ENCODE measurements at regions not wholly inside any gene's neighbourhood (a gene's known extent, or its start where the extent isn't known, plus 50 kb on each side); places are given as distances from the start of the nearest gene placed in this dataset.

DNA sequence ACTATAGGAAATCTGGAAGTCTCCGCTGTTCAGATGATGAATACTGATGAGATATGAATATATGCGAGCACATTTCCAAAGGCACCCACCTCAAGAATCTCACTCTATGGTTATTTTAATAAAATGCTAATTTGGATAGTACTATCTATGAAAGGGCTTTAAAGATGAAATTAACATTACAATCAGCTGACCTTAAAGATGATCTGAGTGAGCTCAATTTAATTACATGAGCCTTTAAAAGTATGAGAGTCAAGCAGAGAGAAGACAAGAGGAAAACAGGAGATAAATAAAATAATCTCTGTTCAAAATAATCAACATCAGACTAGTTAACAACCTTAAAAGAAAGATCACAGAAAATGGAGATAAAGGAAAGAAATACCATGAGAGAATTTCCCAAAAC, 474.1 kb upstream of the TUSC1 start:
- TF ChIP-seq POLR2A (IDR thresholded peaks at IDR 0.05), result no peak
- TF ChIP-seq, protein P1, sequence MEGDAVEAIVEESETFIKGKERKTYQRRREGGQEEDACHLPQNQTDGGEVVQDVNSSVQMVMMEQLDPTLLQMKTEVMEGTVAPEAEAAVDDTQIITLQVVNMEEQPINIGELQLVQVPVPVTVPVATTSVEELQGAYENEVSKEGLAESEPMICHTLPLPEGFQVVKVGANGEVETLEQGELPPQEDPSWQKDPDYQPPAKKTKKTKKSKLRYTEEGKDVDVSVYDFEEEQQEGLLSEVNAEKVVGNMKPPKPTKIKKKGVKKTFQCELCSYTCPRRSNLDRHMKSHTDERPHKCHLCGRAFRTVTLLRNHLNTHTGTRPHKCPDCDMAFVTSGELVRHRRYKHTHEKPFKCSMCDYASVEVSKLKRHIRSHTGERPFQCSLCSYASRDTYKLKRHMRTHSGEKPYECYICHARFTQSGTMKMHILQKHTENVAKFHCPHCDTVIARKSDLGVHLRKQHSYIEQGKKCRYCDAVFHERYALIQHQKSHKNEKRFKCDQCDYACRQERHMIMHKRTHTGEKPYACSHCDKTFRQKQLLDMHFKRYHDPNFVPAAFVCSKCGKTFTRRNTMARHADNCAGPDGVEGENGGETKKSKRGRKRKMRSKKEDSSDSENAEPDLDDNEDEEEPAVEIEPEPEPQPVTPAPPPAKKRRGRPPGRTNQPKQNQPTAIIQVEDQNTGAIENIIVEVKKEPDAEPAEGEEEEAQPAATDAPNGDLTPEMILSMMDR (IDR thresholded peaks at IDR 0.05), result no peak

Data from body of pancreas (tissue), 4 donors.